Subcutaneous abdominal adipose tissue (tissue), 5 donors: ENCODE measurements at regions not wholly inside any gene's neighbourhood (a gene's known extent, or its start where the extent isn't known, plus 50 kb on each side); places are given as distances from the start of the nearest gene placed in this dataset.

Experiments used
- H3K27ac ChIP-seq: one replicate; pipeline ENCODE4 v1.7.0; 2013; ENCODE audit warnings: low read depth, mild to moderate bottlenecking, inconsistent platforms, low read length, moderate library complexity
- H3K27me3 ChIP-seq, 5 donors: one replicate each; pipeline ENCODE4 v1.7.0; 2013; ENCODE audit warnings: low read length in 5 of 5, inconsistent platforms in 1 of 5; ENCODE audit not compliant: control insufficient read depth in 5 of 5, insufficient read depth in 4 of 5
- H3K36me3 ChIP-seq, 5 donors: one replicate each; pipeline ENCODE4 v1.7.0; 2013; ENCODE audit warnings: low read length in 5 of 5; ENCODE audit not compliant: control insufficient read depth in 5 of 5, insufficient read depth in 5 of 5
- H3K4me1 ChIP-seq, 5 donors: one replicate each; pipeline ENCODE4 v1.7.0; 2013; ENCODE audit warnings: low read length in 5 of 5, mild to moderate bottlenecking in 3 of 5, moderate library complexity in 1 of 5; ENCODE audit not compliant: control insufficient read depth in 5 of 5, insufficient read depth in 5 of 5
- H3K4me3 ChIP-seq, 5 donors: one replicate each; pipeline ENCODE4 v1.7.0; 2013; ENCODE audit warnings: low read length in 5 of 5, low read depth in 1 of 5
- H3K9ac ChIP-seq, 5 donors: one replicate each; pipeline ENCODE4 v1.7.0; 2013; ENCODE audit warnings: low read length in 5 of 5, mild to moderate bottlenecking in 4 of 5, moderate library complexity in 3 of 5
- H3K9me3 ChIP-seq, 5 donors: one replicate each; pipeline ENCODE4 v1.7.0; 2013; ENCODE audit warnings: low read length in 5 of 5; ENCODE audit not compliant: control insufficient read depth in 5 of 5
- donor health status: healthy.
- donor health status: healthy.
- donor health status: healthy.
- donor health status: healthy.
- donor health status: healthy.

DNA sequence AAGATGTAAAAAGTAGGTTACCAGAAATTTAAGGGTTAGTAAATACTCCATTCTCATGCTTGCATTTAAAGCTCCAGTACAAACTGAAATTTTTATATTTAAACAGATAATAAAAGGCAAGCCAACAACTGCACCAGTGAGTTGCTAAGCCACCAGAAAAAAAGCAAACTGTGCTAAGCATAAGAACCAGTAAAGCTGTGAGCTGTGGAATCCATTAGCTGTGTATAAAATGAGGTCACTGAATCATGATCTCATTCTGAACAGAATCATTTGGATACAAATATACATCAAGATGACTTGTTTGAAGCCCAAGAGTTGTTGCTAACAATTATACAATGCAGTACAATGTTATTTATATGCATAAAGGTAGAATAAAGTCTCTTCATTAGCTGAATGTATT is 1312.2 kb downstream of the SI start:
- Histone ChIP-seq H3K9ac (no peak overlapping the region), H3K27ac (no peak overlapping the region), H3K27me3 (no peaks in the 10 kb centered on the region), H3K4me3 (no peak overlapping the region), H3K36me3 (no peaks in the 10 kb centered on the region), H3K4me1 (no peaks in the 10 kb centered on the region), H3K9me3 (peaks cover 0 to 4% (median 4%) of the 10 kb centered on the region in 5 donors)

- no peaks in the 10 kb centered on the region for H3K27me3 ChIP-seq
- H3K36me3 ChIP-seq: no peaks in the 10 kb centered on the region
- H3K9ac ChIP-seq: no peak overlapping the region
- peaks cover 3 to 12% (median 6%) of the 10 kb centered on the region in 5 donors for H3K9me3 ChIP-seq
- H3K27ac ChIP-seq: no peak overlapping the region
- no peak overlapping the region for H3K4me3 ChIP-seq
- no peaks in the 10 kb centered on the region for H3K4me1 ChIP-seq
Measured at GRCh38 chr3:163753033-163753432, 1325.3 kb downstream of the SI start.

GRCh38 chr3:163745204-163745603 is 1333.1 kb downstream of the SI start:
- no peaks in the 10 kb centered on the region for H3K36me3 ChIP-seq
- H3K27ac ChIP-seq: no peak overlapping the region
- H3K4me1 ChIP-seq: peaks cover 0 to 4% (median 0%) of the 10 kb centered on the region in 5 donors
- H3K27me3 ChIP-seq: no peaks in the 10 kb centered on the region
- H3K9ac ChIP-seq: no peak overlapping the region
- H3K9me3 ChIP-seq: peaks cover 0 to 13% (median 0%) of the 10 kb centered on the region in 5 donors
- H3K4me3 ChIP-seq: no peak overlapping the region

DNA sequence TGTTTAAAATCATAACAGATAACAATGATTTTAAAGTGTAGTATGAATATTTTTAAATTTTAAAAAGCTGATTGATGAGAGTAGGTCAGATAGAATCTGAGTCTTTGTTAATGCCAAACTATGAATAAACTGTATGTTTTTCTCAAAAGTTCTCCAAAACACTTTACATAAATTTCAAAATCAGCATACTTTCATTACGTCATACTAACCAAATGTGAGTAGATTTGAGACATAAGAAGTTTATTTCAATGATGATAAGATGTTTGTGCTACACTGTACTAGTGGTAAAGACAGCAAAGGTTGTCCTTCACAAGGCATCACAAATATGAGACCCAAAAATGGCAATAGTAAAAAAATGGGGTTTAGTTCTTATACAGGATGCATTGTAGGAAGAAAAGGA is 1342.9 kb downstream of the SI start:
- Histone ChIP-seq H3K4me1 (no peaks in the 10 kb centered on the region), H3K27ac (no peak overlapping the region), H3K9ac (no peak overlapping the region), H3K9me3 (peaks cover 0 to 7% (median 4%) of the 10 kb centered on the region in 5 donors), H3K27me3 (no peaks in the 10 kb centered on the region), H3K36me3 (no peaks in the 10 kb centered on the region), H3K4me3 (no peak overlapping the region)

- no peak overlapping the region for H3K4me3 ChIP-seq
- H3K9me3 ChIP-seq: no peaks in the 10 kb centered on the region
- H3K27me3 ChIP-seq: no peaks in the 10 kb centered on the region
- H3K4me1 ChIP-seq: no peaks in the 10 kb centered on the region
- no peaks in the 10 kb centered on the region for H3K36me3 ChIP-seq
- no peak overlapping the region for H3K9ac ChIP-seq
- H3K27ac ChIP-seq: no peak overlapping the region
Measured at GRCh38 chr3:163730684-163731083, 1347.6 kb downstream of the SI start.

DNA sequence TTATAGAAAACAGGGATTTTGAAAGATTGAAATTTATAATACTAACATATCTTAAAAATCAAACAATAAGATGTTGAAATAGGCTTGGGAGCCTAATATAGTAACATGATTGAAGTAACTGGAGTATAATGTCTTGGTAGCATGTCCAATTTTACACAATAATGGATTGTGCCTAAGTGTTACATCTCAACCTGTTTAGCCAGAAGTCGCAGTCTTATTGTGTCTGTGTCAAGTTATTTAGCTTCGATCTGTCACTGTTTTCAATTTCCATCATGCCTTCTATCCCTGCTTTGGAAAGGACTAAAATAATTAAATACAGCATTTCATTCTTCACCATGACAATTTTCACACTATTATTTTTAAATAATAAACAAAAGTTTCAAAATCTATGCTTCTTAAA is 1352.2 kb downstream of the SI start:
- Histone ChIP-seq H3K36me3 (no peaks in the 10 kb centered on the region), H3K4me3 (no peak overlapping the region), H3K9ac (no peak overlapping the region), H3K9me3 (peaks cover 0 to 10% (median 9%) of the 10 kb centered on the region in 5 donors), H3K27ac (no peak overlapping the region), H3K27me3 (no peaks in the 10 kb centered on the region), H3K4me1 (no peaks in the 10 kb centered on the region)

- Histone ChIP-seq H3K9ac (no peak overlapping the region), H3K4me1 (no peaks in the 10 kb centered on the region), H3K36me3 (no peaks in the 10 kb centered on the region), H3K9me3 (peaks cover 0 to 12% (median 9%) of the 10 kb centered on the region in 5 donors), H3K4me3 (no peak overlapping the region), H3K27ac (no peak overlapping the region), H3K27me3 (no peaks in the 10 kb centered on the region)
Measured at GRCh38 chr3:163722405-163722804, 1355.9 kb downstream of the SI start.

DNA sequence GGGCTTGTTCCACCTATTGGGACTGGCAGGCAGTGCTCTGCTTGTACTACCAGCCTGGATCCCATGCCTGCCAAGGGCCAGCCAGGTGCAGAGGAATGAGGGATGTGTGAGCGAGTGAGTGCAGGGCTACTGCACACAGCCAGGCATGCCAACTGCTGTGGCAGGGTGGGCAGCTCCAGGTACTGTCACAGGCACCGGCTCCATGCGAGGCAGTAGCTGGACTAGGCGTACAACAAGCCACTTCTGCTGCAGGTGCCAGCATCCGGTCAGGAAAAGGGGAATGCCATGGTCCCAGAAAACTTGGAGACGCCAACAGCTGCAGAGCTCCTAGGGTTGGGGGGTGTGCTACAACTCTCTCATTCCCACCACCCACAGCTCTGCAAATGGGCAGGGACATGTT is 1356.7 kb downstream of the SI start:
- Histone ChIP-seq H3K4me1 (no peaks in the 10 kb centered on the region), H3K4me3 (no peak overlapping the region), H3K27me3 (no peaks in the 10 kb centered on the region)

GRCh38 chr3:163717377-163717776 is 1360.9 kb downstream of the SI start:
- Histone ChIP-seq H3K9me3 (peaks cover 0 to 13% (median 9%) of the 10 kb centered on the region in 5 donors), H3K4me1 (no peaks in the 10 kb centered on the region), H3K27ac (no peak overlapping the region), H3K9ac (no peak overlapping the region), H3K27me3 (no peaks in the 10 kb centered on the region), H3K36me3 (no peaks in the 10 kb centered on the region), H3K4me3 (no peak overlapping the region)

More for the DNA sequence above, 1356.7 kb downstream of the SI start:
- Histone ChIP-seq H3K27ac (no peak overlapping the region), H3K9ac (no peak overlapping the region), H3K9me3 (peaks cover 0 to 13% (median 9%) of the 10 kb centered on the region in 5 donors), H3K36me3 (no peaks in the 10 kb centered on the region)

DNA sequence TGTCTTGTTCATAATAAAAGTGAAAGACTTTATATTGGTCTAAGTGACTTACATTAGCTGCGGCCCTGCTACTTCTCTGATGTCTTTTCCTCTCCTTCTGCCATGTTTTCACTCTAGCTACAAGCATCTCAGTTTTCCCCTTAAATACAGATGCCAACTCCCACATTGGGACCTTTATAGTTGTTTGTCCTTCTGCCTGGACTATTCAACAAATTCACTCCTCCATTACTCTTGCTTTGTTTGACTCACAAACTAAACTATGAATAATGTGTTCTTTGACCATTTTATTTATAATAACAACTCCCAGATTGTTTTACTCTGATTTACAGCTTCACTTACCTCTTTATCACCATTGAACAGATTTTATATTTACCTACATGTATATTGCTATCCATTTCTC is 1369.9 kb downstream of the SI start:
- Histone ChIP-seq H3K9me3 (no peaks in the 10 kb centered on the region), H3K36me3 (no peaks in the 10 kb centered on the region), H3K27ac (no peak overlapping the region), H3K27me3 (no peaks in the 10 kb centered on the region), H3K4me3 (no peak overlapping the region), H3K4me1 (no peaks in the 10 kb centered on the region), H3K9ac (no peak overlapping the region)

- no peak overlapping the region for H3K9ac ChIP-seq
- H3K27ac ChIP-seq: no peak overlapping the region
- no peaks in the 10 kb centered on the region for H3K36me3 ChIP-seq
- H3K27me3 ChIP-seq: no peaks in the 10 kb centered on the region
- H3K4me3 ChIP-seq: no peak overlapping the region
- no peaks in the 10 kb centered on the region for H3K4me1 ChIP-seq
- no peaks in the 10 kb centered on the region for H3K9me3 ChIP-seq
Measured at GRCh38 chr3:163707659-163708058, 1370.6 kb downstream of the SI start.
